Breast epithelium (tissue), 4 donors: ENCODE measurements at regions not wholly inside any gene's neighbourhood (a gene's known extent, or its start where the extent isn't known, plus 50 kb on each side); places are given as distances from the start of the nearest gene placed in this dataset.

Experiments
- DNase-seq, 2 donors: peaks; one replicate each; pipeline ENCODE4 v3.0.0-alpha.2; 2019; ENCODE audit warnings: low spot score in 2 of 2
- H3K27ac ChIP-seq, 2 donors: fragments of 200-600 bp; sonication (generic) in 1 of 2; one replicate each; pipeline ENCODE4 v1.5.1; 2016 to 2019; ENCODE audit warnings: mild to moderate bottlenecking in 1 of 2
- H3K27me3 ChIP-seq, 2 donors: fragments of 200-600 bp; sonication (generic) in 1 of 2; one replicate each; pipeline versions ENCODE4 v1.5.1 to v1.6.0; 2017 to 2019; ENCODE audit warnings: control low read depth in 1 of 2, mild to moderate bottlenecking in 1 of 2
- H3K36me3 ChIP-seq: fragments of 200-600 bp; one replicate; pipeline ENCODE4 v1.5.1; 2019
- H3K4me1 ChIP-seq, 2 donors: fragments of 200-600 bp; sonication (generic); one replicate each; pipeline ENCODE4 v1.5.1; 2016 to 2019; ENCODE audit warnings: control low read depth in 1 of 2
- H3K4me3 ChIP-seq, 3 donors: fragments of 200-600 bp; sonication (generic); 1 replicate in 2 of 3; 2 replicates in 1 of 3; pipeline ENCODE4 v1.5.1; 2016 to 2019; ENCODE audit warnings: mild to moderate bottlenecking in 3 of 3, moderate library complexity in 2 of 3
- H3K9me3 ChIP-seq, 2 donors: fragments of 200-600 bp; sonication (generic) in 1 of 2; one replicate each; pipeline ENCODE4 v1.5.1; 2016 to 2019; ENCODE audit warnings: control low read depth in 1 of 2
- CTCF ChIP-seq, 3 donors: fragments of 450-650 bp; IDR thresholded peaks; one replicate each; pipeline ENCODE4 v1.5.1; 2016 to 2017; ENCODE audit warnings: antibody characterized with exemption in 3 of 3, mild to moderate bottlenecking in 3 of 3, moderate library complexity in 3 of 3
- POLR2A ChIP-seq: fragments of 450-650 bp; IDR thresholded peaks from one replicate; pipeline ENCODE4 v1.6.1; 2016; ENCODE audit warnings: antibody characterized with exemption, mild to moderate bottlenecking, moderate library complexity
- POLR2AphosphoS5 ChIP-seq, 3 donors: sonication (generic); formaldehyde crosslinking; IDR thresholded peaks; one replicate each; pipeline ENCODE4 v1.6.1; 2017; ENCODE audit warnings: antibody characterized with exemption in 3 of 3
- intact Hi-C: fragments of 100-400 bp; cut with DNase I; formaldehyde crosslinking; loops from one replicate; pipeline ENCODE4 v1.15.1; 2023; ENCODE audit warnings: low total_unique reads

GRCh38 chr13:27847669-27848068 is 55.4 kb downstream of the GSX1 start:
- Histone ChIP-seq H3K27ac (no peak overlapping the region), H3K4me1 (no peaks in the 10 kb centered on the region), H3K36me3 (no peaks in the 10 kb centered on the region), H3K9me3 (peaks cover 0 to 10% of the 10 kb centered on the region in 2 donors), H3K27me3 (peaks cover 0 to 31% of the 10 kb centered on the region in 2 donors), H3K4me3 (no peak overlapping the region)
- intact Hi-C loops: no loop called here
- DNase-seq: no peak
- TF ChIP-seq POLR2A (no peak), CTCF (IDR thresholded peaks at IDR 0.05) (no peak), POLR2AphosphoS5 (IDR thresholded peaks at IDR 0.05) (no peak)

- intact Hi-C loops: no loop called here
- no peak for TF ChIP-seq CTCF (IDR thresholded peaks at IDR 0.05)
- H3K9me3 ChIP-seq: no peaks in the 10 kb centered on the region
- no peak overlapping the region for H3K27ac ChIP-seq
- peaks cover 0 to 59% of the 10 kb centered on the region in 2 donors for H3K27me3 ChIP-seq
- H3K4me3 ChIP-seq: no peak overlapping the region
- DNase-seq: no peak
- H3K4me1 ChIP-seq: no peaks in the 10 kb centered on the region
- no peaks in the 10 kb centered on the region for H3K36me3 ChIP-seq
These were observed 59.0 kb downstream of the GSX1 start for GRCh38 chr13:27851096-27851850.

- Histone ChIP-seq H3K4me3 (no peak overlapping the region), H3K4me1 (no peaks in the 10 kb centered on the region), H3K27me3 (peaks cover 0 to 71% of the 10 kb centered on the region in 2 donors), H3K9me3 (no peaks in the 10 kb centered on the region), H3K36me3 (no peaks in the 10 kb centered on the region), H3K27ac (no peak overlapping the region)
- TF ChIP-seq CTCF (IDR thresholded peaks at IDR 0.05): no peak
- TF ChIP-seq POLR2A: no peak
- TF ChIP-seq POLR2AphosphoS5 (IDR thresholded peaks at IDR 0.05): no peak
- intact Hi-C loops: no loop called here
- no peak for DNase-seq
These were observed 60.2 kb downstream of the GSX1 start for GRCh38 chr13:27852491-27852890.

GRCh38 chr13:27853335-27853734 is 61.1 kb downstream of the GSX1 start:
- Histone ChIP-seq H3K4me3 (no peak overlapping the region), H3K36me3 (no peaks in the 10 kb centered on the region), H3K27ac (no peak overlapping the region), H3K9me3 (no peaks in the 10 kb centered on the region), H3K27me3 (peaks cover 0 to 70% of the 10 kb centered on the region in 2 donors), H3K4me1 (no peaks in the 10 kb centered on the region)
- intact Hi-C loops: no loop called here
- no peak for DNase-seq
- TF ChIP-seq POLR2A: no peak
- no peak for TF ChIP-seq CTCF (IDR thresholded peaks at IDR 0.05)
- no peak for TF ChIP-seq POLR2AphosphoS5 (IDR thresholded peaks at IDR 0.05)

GRCh38 chr13:27853861-27854260 is 61.6 kb downstream of the GSX1 start:
- intact Hi-C loops: no loop called here
- H3K9me3 ChIP-seq: no peaks in the 10 kb centered on the region
- H3K27ac ChIP-seq: no peak overlapping the region
- H3K27me3 ChIP-seq: peaks cover 0 to 69% of the 10 kb centered on the region in 2 donors
- no peaks in the 10 kb centered on the region for H3K4me1 ChIP-seq
- no peak for TF ChIP-seq POLR2AphosphoS5 (IDR thresholded peaks at IDR 0.05)
- no peak for DNase-seq
- H3K36me3 ChIP-seq: no peaks in the 10 kb centered on the region
- no peak overlapping the region for H3K4me3 ChIP-seq
